SK-N-SH (cell line): ENCODE measurements at regions not wholly inside any gene's neighbourhood (a gene's known extent, or its start where the extent isn't known, plus 50 kb on each side); places are given as distances from the start of the nearest gene placed in this dataset.

Experiments used
- CTCF ChIA-PET: fragments of 300-600, 350-600 bp; formaldehyde crosslinking; extraction: SDS; loops from one replicate; lab custom pipeline; 2021; lab: Yijun Ruan, JAX
- POLR2A ChIA-PET: fragments of 350-600 bp; sonication (Branson Sonifier 250); formaldehyde crosslinking; extraction: SDS; loops from one replicate; lab custom pipeline; 2020; ENCODE audit warnings: antibody characterized with exemption, inconsistent platforms; lab: Yijun Ruan, JAX
- DNase-seq: peaks from one replicate; pipeline ENCODE4 v3.0.0; 2012
- H2AFZ ChIP-seq: fragments of 200-600 bp; sonication (generic); 2 replicates; pipeline ENCODE4 v1.8.1; 2016; ENCODE audit warnings: antibody characterized with exemption, mild to moderate bottlenecking, low read depth
- H3F3A ChIP-seq: fragments of 200-600 bp; sonication (generic); replicated peaks from 2 replicates; pipeline ENCODE3; 2016; ENCODE audit warnings: antibody characterized with exemption, mild to moderate bottlenecking; ENCODE audit not compliant: insufficient read depth
- H3K27ac ChIP-seq, 2 experiments: fragments of 200-500 bp in 1 of 2; fragments of 200-600 bp in 1 of 2; sonication (Bioruptor generic) in 1 of 2; sonication (generic), shearing (Covaris generic) in 1 of 2; 2 replicates each; pipeline versions ENCODE4 v1.5.1 to v1.6.1; 2014 to 2016; ENCODE audit warnings: low read depth in 2 of 2, inconsistent platforms in 1 of 2, low read length in 1 of 2, mild to moderate bottlenecking in 1 of 2, mixed read lengths in 1 of 2
- H3K27me3 ChIP-seq: fragments of 200-600 bp; sonication (generic), shearing (Covaris generic); 2 replicates; pipeline ENCODE4 v1.6.1; 2016; ENCODE audit warnings: mixed run types; ENCODE audit not compliant: insufficient read depth
- H3K36me3 ChIP-seq, 2 experiments: fragments of 200-500 bp in 1 of 2; fragments of 200-600 bp in 1 of 2; sonication (Bioruptor generic) in 1 of 2; sonication (generic) in 1 of 2; replicated peaks in 1 of 2; 2 replicates each; pipeline versions ENCODE3 to v1.5.1; 2014 to 2016; ENCODE audit warnings: low read length in 1 of 2, mild to moderate bottlenecking in 1 of 2; ENCODE audit not compliant: insufficient read depth in 2 of 2, control insufficient read depth in 1 of 2
- H3K4me1 ChIP-seq, 2 experiments: fragments of 200-500 bp in 1 of 2; fragments of 200-600 bp in 1 of 2; sonication (Bioruptor generic) in 1 of 2; sonication (generic), shearing (Covaris generic) in 1 of 2; 2 replicates each; pipeline versions ENCODE4 v1.5.1 to v1.6.1; 2014 to 2016; ENCODE audit warnings: low read depth in 1 of 2, low read length in 1 of 2, mixed run types in 1 of 2; ENCODE audit not compliant: insufficient read depth in 2 of 2, control insufficient read depth in 1 of 2
- H3K4me2 ChIP-seq: fragments of 200-600 bp; sonication (generic), shearing (Covaris generic); 2 replicates; pipeline ENCODE4 v1.6.1; 2017; ENCODE audit warnings: mixed run types
- H3K4me3 ChIP-seq, 2 experiments: fragments of 200-500 bp in 1 of 2; fragments of 200-600 bp in 1 of 2; sonication (Bioruptor generic) in 1 of 2; sonication (generic), shearing (Covaris generic) in 1 of 2; 2 replicates each; pipeline versions ENCODE4 v1.5.1 to v1.8.1; 2014 to 2016; ENCODE audit warnings: low read depth in 2 of 2, inconsistent platforms in 1 of 2, low read length in 1 of 2, mild to moderate bottlenecking in 1 of 2, mixed read lengths in 1 of 2, moderate library complexity in 1 of 2
- H3K79me2 ChIP-seq: fragments of 200-600 bp; sonication (generic); 2 replicates; pipeline ENCODE4 v1.8.1; 2017; ENCODE audit warnings: mild to moderate bottlenecking; ENCODE audit not compliant: insufficient read depth
- H3K9ac ChIP-seq: fragments of 200-600 bp; sonication (generic); 2 replicates; pipeline ENCODE4 v1.6.1; 2017; ENCODE audit warnings: mixed run types
- H3K9me2 ChIP-seq: fragments of 200-600 bp; sonication (generic); 2 replicates; pipeline ENCODE4 v1.6.1; 2017; ENCODE audit warnings: mixed run types
- H3K9me3 ChIP-seq: fragments of 200-600 bp; sonication (generic); 2 replicates; pipeline ENCODE4 v1.6.1; 2017; ENCODE audit warnings: mixed run types, mild to moderate bottlenecking, moderate library complexity
- H4K20me1 ChIP-seq: fragments of 200-600 bp; sonication (generic); 2 replicates; pipeline ENCODE4 v1.6.1; 2017; ENCODE audit warnings: mild to moderate bottlenecking, mixed run types; ENCODE audit not compliant: insufficient read depth
- EP300 ChIP-seq, 2 experiments: IDR thresholded peaks; 2 replicates each; pipeline versions ENCODE4 v1.4.0 to v1.6.1; 2012; ENCODE audit warnings: borderline replicate concordance in 1 of 2, low read depth in 1 of 2, low read length in 1 of 2
- EZH2phosphoT487 ChIP-seq: fragments of 200-600 bp; sonication (generic); IDR thresholded peaks from 2 replicates; pipeline ENCODE4 v1.6.1; 2017; ENCODE audit warnings: low read depth, mixed run types, mild to moderate bottlenecking, antibody characterized with exemption, moderate library complexity, borderline replicate concordance
- FOSL2 ChIP-seq: IDR thresholded peaks from 2 replicates; pipeline ENCODE4 v1.4.0; 2012; ENCODE audit warnings: low read depth, mild to moderate bottlenecking, moderate library complexity, borderline replicate concordance
- FOXJ3 ChIP-seq: sonication (generic); formaldehyde crosslinking; IDR thresholded peaks from 2 replicates; pipeline ENCODE4 v1.5.1; 2020; ENCODE audit warnings: mild to moderate bottlenecking, missing genetic modification reagents
- GATA2 ChIP-seq: sonication (generic); formaldehyde crosslinking; IDR thresholded peaks from 2 replicates; pipeline ENCODE4 v1.5.0; 2020; ENCODE audit warnings: mild to moderate bottlenecking, missing genetic modification reagents
- JUND ChIP-seq: IDR thresholded peaks from 2 replicates; pipeline ENCODE4 v1.4.0; 2012
- MEF2A ChIP-seq: IDR thresholded peaks from 2 replicates; pipeline ENCODE4 v1.4.0; 2012; ENCODE audit warnings: low read depth, borderline replicate concordance
- MXI1 ChIP-seq: IDR thresholded peaks from 2 replicates; pipeline ENCODE4 v1.6.1; 2012; ENCODE audit warnings: mild to moderate bottlenecking, low read depth, low read length, improper control_type of control experiment
- NFIC ChIP-seq: IDR thresholded peaks from 2 replicates; pipeline ENCODE4 v1.4.0; 2012; ENCODE audit warnings: borderline replicate concordance
- NRF1 ChIP-seq: IDR thresholded peaks from 2 replicates; pipeline ENCODE4 v1.6.1; 2012; ENCODE audit warnings: low read depth, mild to moderate bottlenecking, low read length
- POLR2AphosphoS5 ChIP-seq: IDR thresholded peaks from 2 replicates; pipeline ENCODE4 v1.6.1; 2012; ENCODE audit warnings: low read depth, low read length
- RCOR1 ChIP-seq: fragments of 150-350 bp; IDR thresholded peaks from 2 replicates; pipeline ENCODE4 v1.6.1; 2017; ENCODE audit warnings: antibody characterized with exemption, low read length
- RFX5 ChIP-seq: IDR thresholded peaks from 2 replicates; pipeline ENCODE4 v1.6.1; 2012; ENCODE audit warnings: mild to moderate bottlenecking, improper control_type of control experiment, low read length
- SIN3A ChIP-seq: IDR thresholded peaks from 2 replicates; pipeline ENCODE4 v1.6.1; 2012; ENCODE audit warnings: low read depth, mild to moderate bottlenecking, low read length, moderate library complexity, borderline replicate concordance
- SMC3 ChIP-seq: IDR thresholded peaks from 2 replicates; pipeline ENCODE4 v1.6.1; 2012; ENCODE audit warnings: low read depth, low read length, improper control_type of control experiment
- TAF1 ChIP-seq: IDR thresholded peaks from 2 replicates; pipeline ENCODE4 v1.6.1; 2012; ENCODE audit warnings: low read depth, mild to moderate bottlenecking, low read length, moderate library complexity, borderline replicate concordance
- TCF12 ChIP-seq: IDR thresholded peaks from 2 replicates; pipeline ENCODE4 v1.4.0; 2012
- TEAD4 ChIP-seq: IDR thresholded peaks from 2 replicates; pipeline ENCODE4 v1.4.0; 2012; ENCODE audit warnings: mild to moderate bottlenecking, borderline replicate concordance; ENCODE audit not compliant: insufficient read depth
- YY1 ChIP-seq: IDR thresholded peaks from 2 replicates; pipeline ENCODE4 v1.4.0; 2012; ENCODE audit warnings: low read depth, mild to moderate bottlenecking
- WGBS: methylation state at CpG from one replicate; pipeline ENCODE4 v1.1.6; 2017; ENCODE audit warnings: low lambda C conversion rate; 5-methylcytosine and 5-hydroxymethylcytosine counted together
- TF ChIP-seq, protein P1 (sequence below): fragments of 150-350 bp; IDR thresholded peaks from 2 replicates; pipeline ENCODE4 v1.6.1; 2016; ENCODE audit warnings: mild to moderate bottlenecking, low read depth, low read length
- TF ChIP-seq, protein P2 (sequence below): IDR thresholded peaks from 2 replicates; pipeline ENCODE4 v1.6.1; 2012; ENCODE audit warnings: mild to moderate bottlenecking, low read depth, low read length, moderate library complexity
- TF ChIP-seq, protein P3 (sequence below): IDR thresholded peaks from 2 replicates; pipeline ENCODE4; 2012
- TF ChIP-seq, protein P4 (sequence below): IDR thresholded peaks from 2 replicates; pipeline ENCODE4 v1.4.0; 2012; ENCODE audit warnings: low read depth, borderline replicate concordance
- TF ChIP-seq, protein P5 (sequence below): fragments of 150-350 bp; IDR thresholded peaks from 2 replicates; pipeline ENCODE4 v1.6.1; 2017; ENCODE audit warnings: antibody characterized with exemption, low read length, low read depth, borderline replicate concordance

DNA sequence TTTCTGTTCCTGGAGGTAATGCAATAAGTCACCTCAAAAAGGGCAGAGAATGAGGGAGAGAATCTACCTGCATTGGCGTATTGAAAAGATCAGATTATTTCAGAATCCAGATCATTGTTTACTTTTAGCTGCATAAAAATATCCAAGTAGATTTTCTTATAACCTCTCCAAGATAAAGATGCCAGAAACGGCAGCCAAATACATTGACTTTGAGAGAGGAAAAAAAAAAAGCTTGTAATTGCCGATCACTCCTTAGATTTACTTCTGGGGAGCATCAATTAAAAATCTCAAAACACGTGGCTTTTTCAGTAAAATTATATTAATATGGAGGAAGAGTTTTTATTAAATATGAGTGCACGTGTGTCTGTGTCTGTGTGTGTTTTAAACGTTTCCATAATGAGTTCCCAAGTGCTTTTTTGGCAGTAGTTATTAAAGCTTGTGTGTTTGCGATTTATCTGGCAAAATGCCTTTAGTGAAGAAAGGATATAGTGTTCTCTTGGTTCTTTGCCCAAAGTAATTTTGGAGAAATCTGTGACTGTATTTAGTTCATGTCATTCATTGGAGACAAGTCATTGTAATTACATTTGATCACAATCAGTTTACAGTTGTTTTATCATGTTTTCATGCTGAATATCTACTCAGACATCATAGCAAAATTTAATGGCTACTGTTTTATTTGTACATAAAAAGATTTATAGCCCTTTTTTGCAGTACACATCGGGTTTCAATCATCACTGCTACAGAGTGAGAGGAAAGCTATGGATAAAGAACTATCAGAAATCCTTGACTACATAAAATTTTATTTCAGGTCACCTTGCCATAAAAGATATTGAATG lies 176.1 kb downstream of the TM9SF2 start:
- H2AFZ ChIP-seq, result no peak overlapping the region
- no peak overlapping the region for H3K4me3 ChIP-seq
- H3K27ac ChIP-seq, result peak overlapping the region in 1 of 2 experiments; percentile 89; a peak in 2 of 4 replicates
- no peak overlapping the region for H3K9ac ChIP-seq
- H4K20me1 ChIP-seq, result no peaks in the 10 kb centered on the region
- no peaks in the 10 kb centered on the region for H3K27me3 ChIP-seq
- ChIA-PET CTCF (interaction anchor here (0.8 to 2.1 kb wide), 4 partner anchors 9 to 838 kb away, joined by 3 to 9 read pairs (median 4); no protein-coding TSS in a partner anchor), POLR2A (no interaction called here)
- no peak overlapping the region for H3K4me2 ChIP-seq
- H3K36me3 ChIP-seq, result no peaks in the 10 kb centered on the region
- H3K9me2 ChIP-seq, result no peaks in the 10 kb centered on the region
- peaks cover 0 to 6% of the 10 kb centered on the region in 2 experiments; a peak in 2 of 4 replicates for H3K4me1 ChIP-seq
- no peaks in the 10 kb centered on the region for H3K9me3 ChIP-seq
- H3F3A ChIP-seq, result no peaks in the 10 kb centered on the region
- DNase-seq, result peak; percentile 44
- H3K79me2 ChIP-seq, result no peaks in the 10 kb centered on the region
- WGBS, result 20% methylated on average over 8 of the region's 8 CpGs
- TF ChIP-seq FOSL2, result no peak
- TF ChIP-seq FOXJ3, result no peak
- peak; percentile 25; the same call in 1 of the 2 replicates for TF ChIP-seq NFIC
- TF ChIP-seq MXI1, result peak; percentile 80; the same call in 1 of the 2 replicates
- TF ChIP-seq, protein P1, sequence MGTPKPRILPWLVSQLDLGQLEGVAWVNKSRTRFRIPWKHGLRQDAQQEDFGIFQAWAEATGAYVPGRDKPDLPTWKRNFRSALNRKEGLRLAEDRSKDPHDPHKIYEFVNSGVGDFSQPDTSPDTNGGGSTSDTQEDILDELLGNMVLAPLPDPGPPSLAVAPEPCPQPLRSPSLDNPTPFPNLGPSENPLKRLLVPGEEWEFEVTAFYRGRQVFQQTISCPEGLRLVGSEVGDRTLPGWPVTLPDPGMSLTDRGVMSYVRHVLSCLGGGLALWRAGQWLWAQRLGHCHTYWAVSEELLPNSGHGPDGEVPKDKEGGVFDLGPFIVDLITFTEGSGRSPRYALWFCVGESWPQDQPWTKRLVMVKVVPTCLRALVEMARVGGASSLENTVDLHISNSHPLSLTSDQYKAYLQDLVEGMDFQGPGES, result no peak
- no peak for TF ChIP-seq TAF1
- TF ChIP-seq SIN3A, result no peak
- no peak for TF ChIP-seq JUND
- TF ChIP-seq EP300 (IDR thresholded peaks at IDR 0.05; ENCODE audit: borderline replicate concordance in 1 of 2, low read depth in 1 of 2, low read length in 1 of 2), result peak in 1 of 2 experiments; percentile 84; a peak in 2 of 4 replicates
- TF ChIP-seq, protein P2, sequence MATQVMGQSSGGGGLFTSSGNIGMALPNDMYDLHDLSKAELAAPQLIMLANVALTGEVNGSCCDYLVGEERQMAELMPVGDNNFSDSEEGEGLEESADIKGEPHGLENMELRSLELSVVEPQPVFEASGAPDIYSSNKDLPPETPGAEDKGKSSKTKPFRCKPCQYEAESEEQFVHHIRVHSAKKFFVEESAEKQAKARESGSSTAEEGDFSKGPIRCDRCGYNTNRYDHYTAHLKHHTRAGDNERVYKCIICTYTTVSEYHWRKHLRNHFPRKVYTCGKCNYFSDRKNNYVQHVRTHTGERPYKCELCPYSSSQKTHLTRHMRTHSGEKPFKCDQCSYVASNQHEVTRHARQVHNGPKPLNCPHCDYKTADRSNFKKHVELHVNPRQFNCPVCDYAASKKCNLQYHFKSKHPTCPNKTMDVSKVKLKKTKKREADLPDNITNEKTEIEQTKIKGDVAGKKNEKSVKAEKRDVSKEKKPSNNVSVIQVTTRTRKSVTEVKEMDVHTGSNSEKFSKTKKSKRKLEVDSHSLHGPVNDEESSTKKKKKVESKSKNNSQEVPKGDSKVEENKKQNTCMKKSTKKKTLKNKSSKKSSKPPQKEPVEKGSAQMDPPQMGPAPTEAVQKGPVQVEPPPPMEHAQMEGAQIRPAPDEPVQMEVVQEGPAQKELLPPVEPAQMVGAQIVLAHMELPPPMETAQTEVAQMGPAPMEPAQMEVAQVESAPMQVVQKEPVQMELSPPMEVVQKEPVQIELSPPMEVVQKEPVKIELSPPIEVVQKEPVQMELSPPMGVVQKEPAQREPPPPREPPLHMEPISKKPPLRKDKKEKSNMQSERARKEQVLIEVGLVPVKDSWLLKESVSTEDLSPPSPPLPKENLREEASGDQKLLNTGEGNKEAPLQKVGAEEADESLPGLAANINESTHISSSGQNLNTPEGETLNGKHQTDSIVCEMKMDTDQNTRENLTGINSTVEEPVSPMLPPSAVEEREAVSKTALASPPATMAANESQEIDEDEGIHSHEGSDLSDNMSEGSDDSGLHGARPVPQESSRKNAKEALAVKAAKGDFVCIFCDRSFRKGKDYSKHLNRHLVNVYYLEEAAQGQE, result no peak
- TF ChIP-seq RFX5, result no peak
- TF ChIP-seq, protein P3, sequence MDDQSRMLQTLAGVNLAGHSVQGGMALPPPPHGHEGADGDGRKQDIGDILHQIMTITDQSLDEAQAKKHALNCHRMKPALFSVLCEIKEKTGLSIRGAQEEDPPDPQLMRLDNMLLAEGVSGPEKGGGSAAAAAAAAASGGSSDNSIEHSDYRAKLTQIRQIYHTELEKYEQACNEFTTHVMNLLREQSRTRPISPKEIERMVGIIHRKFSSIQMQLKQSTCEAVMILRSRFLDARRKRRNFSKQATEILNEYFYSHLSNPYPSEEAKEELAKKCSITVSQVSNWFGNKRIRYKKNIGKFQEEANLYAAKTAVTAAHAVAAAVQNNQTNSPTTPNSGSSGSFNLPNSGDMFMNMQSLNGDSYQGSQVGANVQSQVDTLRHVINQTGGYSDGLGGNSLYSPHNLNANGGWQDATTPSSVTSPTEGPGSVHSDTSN, result no peak; the same call in 1 of the 2 replicates
- no peak for TF ChIP-seq SMC3
- no peak for TF ChIP-seq MEF2A
- TF ChIP-seq NRF1, result no peak
- no peak for TF ChIP-seq YY1
- no peak for TF ChIP-seq POLR2AphosphoS5
- TF ChIP-seq GATA2 (CRISPR knock-in tag), result peak; percentile 66; the same call in 1 of the 2 replicates
- TF ChIP-seq RCOR1, result peak; percentile 83; the same call in 1 of the 2 replicates
- TF ChIP-seq, protein P4, sequence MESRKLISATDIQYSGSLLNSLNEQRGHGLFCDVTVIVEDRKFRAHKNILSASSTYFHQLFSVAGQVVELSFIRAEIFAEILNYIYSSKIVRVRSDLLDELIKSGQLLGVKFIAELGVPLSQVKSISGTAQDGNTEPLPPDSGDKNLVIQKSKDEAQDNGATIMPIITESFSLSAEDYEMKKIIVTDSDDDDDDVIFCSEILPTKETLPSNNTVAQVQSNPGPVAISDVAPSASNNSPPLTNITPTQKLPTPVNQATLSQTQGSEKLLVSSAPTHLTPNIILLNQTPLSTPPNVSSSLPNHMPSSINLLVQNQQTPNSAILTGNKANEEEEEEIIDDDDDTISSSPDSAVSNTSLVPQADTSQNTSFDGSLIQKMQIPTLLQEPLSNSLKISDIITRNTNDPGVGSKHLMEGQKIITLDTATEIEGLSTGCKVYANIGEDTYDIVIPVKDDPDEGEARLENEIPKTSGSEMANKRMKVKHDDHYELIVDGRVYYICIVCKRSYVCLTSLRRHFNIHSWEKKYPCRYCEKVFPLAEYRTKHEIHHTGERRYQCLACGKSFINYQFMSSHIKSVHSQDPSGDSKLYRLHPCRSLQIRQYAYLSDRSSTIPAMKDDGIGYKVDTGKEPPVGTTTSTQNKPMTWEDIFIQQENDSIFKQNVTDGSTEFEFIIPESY, result no peak
- TF ChIP-seq, protein P5, sequence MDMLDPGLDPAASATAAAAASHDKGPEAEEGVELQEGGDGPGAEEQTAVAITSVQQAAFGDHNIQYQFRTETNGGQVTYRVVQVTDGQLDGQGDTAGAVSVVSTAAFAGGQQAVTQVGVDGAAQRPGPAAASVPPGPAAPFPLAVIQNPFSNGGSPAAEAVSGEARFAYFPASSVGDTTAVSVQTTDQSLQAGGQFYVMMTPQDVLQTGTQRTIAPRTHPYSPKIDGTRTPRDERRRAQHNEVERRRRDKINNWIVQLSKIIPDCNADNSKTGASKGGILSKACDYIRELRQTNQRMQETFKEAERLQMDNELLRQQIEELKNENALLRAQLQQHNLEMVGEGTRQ, result no peak
- TF ChIP-seq TEAD4, result no peak
- TF ChIP-seq EZH2phosphoT487, result no peak
- TF ChIP-seq TCF12, result peak; percentile 20; the same call in 1 of the 2 replicates
